Vagina (tissue), 2 donors: ENCODE measurements at regions not wholly inside any gene's neighbourhood (a gene's known extent, or its start where the extent isn't known, plus 50 kb on each side); places are given as distances from the start of the nearest gene placed in this dataset.

ENCODE experiments used
- DNase-seq, 2 donors: peaks; one replicate each; pipeline ENCODE4 v3.0.0-alpha.2; 2017; ENCODE audit errors: extremely low spot score in 2 of 2
- H3K27ac ChIP-seq: fragments of 200-600 bp; sonication (generic); one replicate; pipeline ENCODE4 v1.5.1; 2019
- H3K27me3 ChIP-seq: fragments of 200-600 bp; sonication (generic); one replicate; pipeline ENCODE4 v1.5.1; 2019
- H3K36me3 ChIP-seq, 2 donors: fragments of 200-600 bp; sonication (generic); one replicate each; pipeline ENCODE4 v1.5.1; 2017 to 2019
- H3K4me1 ChIP-seq: fragments of 200-600 bp; sonication (generic); one replicate; pipeline ENCODE4 v1.5.1; 2019
- H3K4me3 ChIP-seq, 2 donors: fragments of 200-600 bp; sonication (generic); 1 replicate in 1 of 2; 2 replicates in 1 of 2; pipeline ENCODE4 v1.5.1; 2016 to 2019
- H3K9me3 ChIP-seq: fragments of 200-600 bp; sonication (generic); one replicate; pipeline ENCODE4 v1.5.1; 2019
- CTCF ChIP-seq, 3 experiments: fragments of 450-650 bp in 2 of 3; fragments of 200-600 bp in 1 of 3; sonication (generic) in 1 of 3; IDR thresholded peaks; one replicate each; pipeline ENCODE4 v1.5.1; 2017 to 2019; ENCODE audit warnings: antibody characterized with exemption in 3 of 3, mild to moderate bottlenecking in 2 of 3, moderate library complexity in 2 of 3
- POLR2A ChIP-seq, 2 donors: fragments of 450-650 bp; IDR thresholded peaks; one replicate each; pipeline ENCODE4 v1.6.1; 2017; ENCODE audit warnings: antibody characterized with exemption in 2 of 2, mild to moderate bottlenecking in 2 of 2, moderate library complexity in 2 of 2
- POLR2AphosphoS5 ChIP-seq, 2 donors: sonication (generic); formaldehyde crosslinking; IDR thresholded peaks; one replicate each; pipeline ENCODE4 v1.9.0; 2017; ENCODE audit warnings: antibody characterized with exemption in 2 of 2, mild to moderate bottlenecking in 2 of 2, low read depth in 1 of 2; ENCODE audit not compliant: insufficient read depth in 1 of 2
- intact Hi-C: fragments of 100-400 bp; cut with DNase I; formaldehyde crosslinking; loops from one replicate; pipeline ENCODE4 v1.15.1; 2023

GRCh38 chr5:62729675-62730074 lies 151.1 kb downstream of the LRRC70 start:
- no peak for DNase-seq
- Histone ChIP-seq H3K27me3 (no peaks in the 10 kb centered on the region), H3K27ac (no peak overlapping the region), H3K9me3 (no peaks in the 10 kb centered on the region), H3K4me1 (no peaks in the 10 kb centered on the region), H3K4me3 (no peak overlapping the region), H3K36me3 (no peaks in the 10 kb centered on the region)
- TF ChIP-seq POLR2A (IDR thresholded peaks at IDR 0.05) (no peak), CTCF (IDR thresholded peaks at IDR 0.05) (no peak), POLR2AphosphoS5 (IDR thresholded peaks at IDR 0.05; ENCODE audit: insufficient read depth in 1 of 2, low read depth in 1 of 2) (no peak)
- intact Hi-C loops = no loop called here

GRCh38 chr5:62727861-62728260 lies 149.2 kb downstream of the LRRC70 start:
- Histone ChIP-seq H3K36me3 (no peaks in the 10 kb centered on the region), H3K4me3 (no peak overlapping the region)

GRCh38 chr5:62727184-62727583 lies 148.6 kb downstream of the LRRC70 start:
- Histone ChIP-seq H3K36me3 (no peaks in the 10 kb centered on the region), H3K9me3 (no peaks in the 10 kb centered on the region), H3K4me3 (no peak overlapping the region), H3K27me3 (no peaks in the 10 kb centered on the region), H3K4me1 (no peaks in the 10 kb centered on the region), H3K27ac (no peak overlapping the region)
- TF ChIP-seq POLR2AphosphoS5 (IDR thresholded peaks at IDR 0.05; ENCODE audit: insufficient read depth in 1 of 2, low read depth in 1 of 2) = no peak
- no peak for TF ChIP-seq CTCF (IDR thresholded peaks at IDR 0.05)
- TF ChIP-seq POLR2A (IDR thresholded peaks at IDR 0.05) = no peak
- no peak for DNase-seq
- intact Hi-C loops = no loop called here

More at GRCh38 chr5:62727861-62728260, 149.2 kb downstream of the LRRC70 start:
- H3K27ac ChIP-seq = no peak overlapping the region
- intact Hi-C loops = no loop called here
- H3K27me3 ChIP-seq = no peaks in the 10 kb centered on the region
- H3K4me1 ChIP-seq = no peaks in the 10 kb centered on the region
- no peaks in the 10 kb centered on the region for H3K9me3 ChIP-seq
- DNase-seq = no peak
- TF ChIP-seq POLR2A (IDR thresholded peaks at IDR 0.05) = no peak
- TF ChIP-seq CTCF (IDR thresholded peaks at IDR 0.05) = no peak
- TF ChIP-seq POLR2AphosphoS5 (IDR thresholded peaks at IDR 0.05; ENCODE audit: insufficient read depth in 1 of 2, low read depth in 1 of 2) = no peak

GRCh38 chr5:62722360-62722759 lies 143.7 kb downstream of the LRRC70 start:
- no peaks in the 10 kb centered on the region for H3K9me3 ChIP-seq
- H3K27ac ChIP-seq = no peak overlapping the region
- intact Hi-C loops = no loop called here

GRCh38 chr5:62720031-62720441 lies 141.4 kb downstream of the LRRC70 start:
- Histone ChIP-seq H3K9me3 (no peaks in the 10 kb centered on the region), H3K27me3 (no peaks in the 10 kb centered on the region), H3K4me1 (no peaks in the 10 kb centered on the region), H3K4me3 (no peak overlapping the region), H3K27ac (no peak overlapping the region), H3K36me3 (no peaks in the 10 kb centered on the region)
- DNase-seq = no peak
- intact Hi-C loops = no loop called here
- TF ChIP-seq CTCF (IDR thresholded peaks at IDR 0.05) (no peak), POLR2A (IDR thresholded peaks at IDR 0.05) (no peak), POLR2AphosphoS5 (IDR thresholded peaks at IDR 0.05; ENCODE audit: insufficient read depth in 1 of 2, low read depth in 1 of 2) (no peak)

More at GRCh38 chr5:62722360-62722759, 143.7 kb downstream of the LRRC70 start:
- Histone ChIP-seq H3K4me1 (no peaks in the 10 kb centered on the region), H3K36me3 (no peaks in the 10 kb centered on the region), H3K27me3 (no peaks in the 10 kb centered on the region), H3K4me3 (no peak overlapping the region)
- DNase-seq = no peak
- TF ChIP-seq CTCF (IDR thresholded peaks at IDR 0.05) (no peak), POLR2AphosphoS5 (IDR thresholded peaks at IDR 0.05; ENCODE audit: insufficient read depth in 1 of 2, low read depth in 1 of 2) (no peak), POLR2A (IDR thresholded peaks at IDR 0.05) (no peak)
